ENCODE measurements at regions not wholly inside any gene's neighbourhood (a gene's known extent, or its start where the extent isn't known, plus 50 kb on each side); places are given as distances from the start of the nearest gene placed in this dataset.

- Histone ChIP-seq H3K4me1 (ENCODE audit: control insufficient read depth, insufficient read depth, low read length) (no peaks in the 10 kb centered on the region), H3K9ac (ENCODE audit: low read depth, low read length) (no peak overlapping the region), H3K4me3 (ENCODE audit: low read depth, low read length) (no peak overlapping the region), H3K27me3 (ENCODE audit: control insufficient read depth, insufficient read depth, low read length) (no peaks in the 10 kb centered on the region), H3K9me3 (ENCODE audit: control insufficient read depth, insufficient read depth, low read length) (no peaks in the 10 kb centered on the region), H3K36me3 (ENCODE audit: control insufficient read depth, insufficient read depth, low read length) (no peaks in the 10 kb centered on the region)
Observed at GRCh38 chr15:39310633-39311032, 270.2 kb upstream of the THBS1 start.

- Histone ChIP-seq H3K9ac (ENCODE audit: low read depth, low read length) (no peak overlapping the region), H3K4me1 (ENCODE audit: control insufficient read depth, insufficient read depth, low read length) (no peaks in the 10 kb centered on the region), H3K36me3 (ENCODE audit: control insufficient read depth, insufficient read depth, low read length) (no peaks in the 10 kb centered on the region), H3K9me3 (ENCODE audit: control insufficient read depth, insufficient read depth, low read length) (no peaks in the 10 kb centered on the region), H3K4me3 (ENCODE audit: low read depth, low read length) (no peak overlapping the region), H3K27me3 (ENCODE audit: control insufficient read depth, insufficient read depth, low read length) (no peaks in the 10 kb centered on the region)
Observed at GRCh38 chr15:39312984-39313383, 267.9 kb upstream of the THBS1 start.

DNA sequence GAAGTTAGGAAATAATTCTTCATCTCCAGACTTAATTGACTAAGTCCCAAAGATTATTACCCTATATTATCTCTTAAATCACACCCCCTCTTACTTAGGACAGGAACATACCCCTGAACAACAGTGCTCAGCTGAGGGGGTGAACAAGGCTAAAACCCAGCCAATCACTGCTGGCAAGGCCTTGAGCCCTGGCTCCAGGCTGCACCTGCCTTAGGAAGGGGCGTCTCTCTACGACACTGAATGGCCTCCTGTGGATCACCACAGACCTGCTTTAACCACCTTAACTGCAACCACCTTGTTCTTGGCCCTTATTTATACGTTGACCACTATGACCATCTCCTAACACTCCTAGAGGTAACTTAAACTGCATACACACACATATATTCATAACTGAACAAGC, 267.4 kb upstream of the THBS1 start:
- Histone ChIP-seq H3K4me1 (ENCODE audit: control insufficient read depth, insufficient read depth, low read length) (no peaks in the 10 kb centered on the region), H3K4me3 (ENCODE audit: low read depth, low read length) (no peak overlapping the region), H3K27me3 (ENCODE audit: control insufficient read depth, insufficient read depth, low read length) (no peaks in the 10 kb centered on the region), H3K36me3 (ENCODE audit: control insufficient read depth, insufficient read depth, low read length) (no peaks in the 10 kb centered on the region), H3K9ac (ENCODE audit: low read depth, low read length) (no peak overlapping the region), H3K9me3 (ENCODE audit: control insufficient read depth, insufficient read depth, low read length) (no peaks in the 10 kb centered on the region)

DNA sequence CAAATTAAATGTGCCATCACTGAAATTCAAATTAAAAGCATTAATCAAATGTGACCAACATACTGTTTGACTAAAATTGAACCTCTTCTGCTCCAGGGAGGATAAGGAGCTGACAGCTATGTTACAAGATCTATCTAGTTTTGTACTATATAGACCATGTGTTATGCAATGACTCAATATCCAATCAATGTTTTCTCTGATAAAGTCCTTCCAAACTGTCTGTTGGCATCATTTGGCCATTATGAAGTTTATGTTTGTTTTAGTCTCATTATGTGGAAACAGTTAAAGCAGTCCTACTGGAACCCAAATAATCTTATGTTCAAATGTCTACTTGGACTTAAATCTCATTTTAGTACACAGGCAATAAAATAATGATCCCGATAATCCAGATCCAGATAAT, 267.0 kb upstream of the THBS1 start:
- H3K4me1 ChIP-seq (ENCODE audit: control insufficient read depth, insufficient read depth, low read length): no peaks in the 10 kb centered on the region
- no peak overlapping the region for H3K9ac ChIP-seq (ENCODE audit: low read depth, low read length)
- H3K4me3 ChIP-seq (ENCODE audit: low read depth, low read length): no peak overlapping the region
- H3K36me3 ChIP-seq (ENCODE audit: control insufficient read depth, insufficient read depth, low read length): no peaks in the 10 kb centered on the region
- no peaks in the 10 kb centered on the region for H3K27me3 ChIP-seq (ENCODE audit: control insufficient read depth, insufficient read depth, low read length)
- H3K9me3 ChIP-seq (ENCODE audit: control insufficient read depth, insufficient read depth, low read length): no peaks in the 10 kb centered on the region

GRCh38 chr15:39315206-39315850, 265.6 kb upstream of the THBS1 start:
- Histone ChIP-seq H3K9me3 (ENCODE audit: control insufficient read depth, insufficient read depth, low read length) (no peaks in the 10 kb centered on the region), H3K27me3 (ENCODE audit: control insufficient read depth, insufficient read depth, low read length) (no peaks in the 10 kb centered on the region), H3K4me3 (ENCODE audit: low read depth, low read length) (no peak overlapping the region), H3K4me1 (ENCODE audit: control insufficient read depth, insufficient read depth, low read length) (no peaks in the 10 kb centered on the region), H3K9ac (ENCODE audit: low read depth, low read length) (no peak overlapping the region), H3K36me3 (ENCODE audit: control insufficient read depth, insufficient read depth, low read length) (no peaks in the 10 kb centered on the region)

GRCh38 chr15:39317225-39317624, 263.7 kb upstream of the THBS1 start:
- no peak overlapping the region for H3K4me3 ChIP-seq (ENCODE audit: low read depth, low read length)
- no peaks in the 10 kb centered on the region for H3K9me3 ChIP-seq (ENCODE audit: control insufficient read depth, insufficient read depth, low read length)
- no peaks in the 10 kb centered on the region for H3K4me1 ChIP-seq (ENCODE audit: control insufficient read depth, insufficient read depth, low read length)
- no peaks in the 10 kb centered on the region for H3K27me3 ChIP-seq (ENCODE audit: control insufficient read depth, insufficient read depth, low read length)
- H3K36me3 ChIP-seq (ENCODE audit: control insufficient read depth, insufficient read depth, low read length): no peaks in the 10 kb centered on the region
- H3K9ac ChIP-seq (ENCODE audit: low read depth, low read length): no peak overlapping the region

DNA sequence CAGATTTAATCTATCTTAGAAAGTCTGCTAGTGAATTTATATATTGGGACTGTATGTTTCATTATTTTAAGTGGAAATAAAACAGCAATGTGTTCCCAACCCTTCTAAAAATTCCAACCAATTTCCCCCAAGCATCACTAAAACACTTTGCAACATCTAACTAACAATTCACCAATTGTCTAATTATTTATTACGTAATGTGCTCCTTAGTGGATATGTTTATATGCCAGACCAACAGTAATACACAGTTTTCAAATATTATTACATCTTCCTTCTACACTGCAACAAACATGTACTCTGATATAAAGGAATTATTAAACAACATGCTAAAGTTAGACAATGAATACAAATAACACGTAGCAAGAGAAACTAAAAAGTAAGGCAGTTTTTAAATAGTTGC, 262.6 kb upstream of the THBS1 start:
- Histone ChIP-seq H3K9me3 (ENCODE audit: control insufficient read depth, insufficient read depth, low read length) (no peaks in the 10 kb centered on the region), H3K4me3 (ENCODE audit: low read depth, low read length) (no peak overlapping the region), H3K4me1 (ENCODE audit: control insufficient read depth, insufficient read depth, low read length) (no peaks in the 10 kb centered on the region), H3K9ac (ENCODE audit: low read depth, low read length) (no peak overlapping the region), H3K36me3 (ENCODE audit: control insufficient read depth, insufficient read depth, low read length) (no peaks in the 10 kb centered on the region), H3K27me3 (ENCODE audit: control insufficient read depth, insufficient read depth, low read length) (no peaks in the 10 kb centered on the region)

DNA sequence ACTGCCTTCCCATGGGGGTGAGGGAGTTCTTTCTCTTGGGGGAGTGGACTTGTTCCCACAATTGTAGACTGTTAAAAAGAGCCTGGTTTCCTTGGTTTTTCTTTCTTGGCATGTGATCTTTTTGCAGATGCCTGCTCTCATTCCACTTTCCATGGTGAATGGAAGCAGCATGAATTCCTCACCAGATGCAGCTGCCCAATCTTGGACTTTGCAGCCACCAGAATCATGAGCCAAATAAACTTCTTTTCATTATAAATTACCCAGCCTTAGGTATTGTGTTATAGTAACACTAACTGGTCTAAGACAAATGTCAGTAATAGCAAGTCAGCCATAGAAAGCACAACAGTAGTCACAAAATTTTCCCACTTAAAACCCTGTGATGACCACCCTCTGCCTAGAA, 260.5 kb upstream of the THBS1 start:
- H3K4me1 ChIP-seq (ENCODE audit: control insufficient read depth, insufficient read depth, low read length): no peaks in the 10 kb centered on the region
- H3K4me3 ChIP-seq (ENCODE audit: low read depth, low read length): no peak overlapping the region
- H3K36me3 ChIP-seq (ENCODE audit: control insufficient read depth, insufficient read depth, low read length): no peaks in the 10 kb centered on the region
- no peak overlapping the region for H3K9ac ChIP-seq (ENCODE audit: low read depth, low read length)
- no peaks in the 10 kb centered on the region for H3K27me3 ChIP-seq (ENCODE audit: control insufficient read depth, insufficient read depth, low read length)
- no peaks in the 10 kb centered on the region for H3K9me3 ChIP-seq (ENCODE audit: control insufficient read depth, insufficient read depth, low read length)

DNA sequence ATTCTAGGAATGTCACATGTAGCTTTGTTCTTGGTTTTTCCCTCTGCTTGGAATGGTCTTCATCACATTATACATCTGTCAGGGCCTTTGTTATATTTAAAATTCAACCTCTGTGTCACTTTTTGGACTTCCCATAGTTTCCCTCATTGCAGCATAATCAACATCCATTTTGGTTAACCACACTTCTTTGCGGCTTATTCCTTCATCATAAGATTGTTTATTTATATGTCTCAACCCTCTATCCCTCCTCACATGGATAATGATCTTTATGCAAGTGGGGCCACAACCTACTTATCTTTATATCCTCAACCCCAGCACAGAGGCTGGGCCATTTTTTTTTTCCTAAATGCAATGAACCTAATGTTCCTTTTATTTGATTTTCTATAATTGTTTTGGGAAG, 260.0 kb upstream of the THBS1 start:
- H3K9ac ChIP-seq (ENCODE audit: low read depth, low read length): no peak overlapping the region
- no peak overlapping the region for H3K4me3 ChIP-seq (ENCODE audit: low read depth, low read length)
- no peaks in the 10 kb centered on the region for H3K27me3 ChIP-seq (ENCODE audit: control insufficient read depth, insufficient read depth, low read length)

GRCh38 chr15:39321977-39322376, 258.9 kb upstream of the THBS1 start:
- Histone ChIP-seq H3K9ac (ENCODE audit: low read depth, low read length) (no peak overlapping the region), H3K36me3 (ENCODE audit: control insufficient read depth, insufficient read depth, low read length) (no peaks in the 10 kb centered on the region), H3K27me3 (ENCODE audit: control insufficient read depth, insufficient read depth, low read length) (no peaks in the 10 kb centered on the region), H3K4me3 (ENCODE audit: low read depth, low read length) (no peak overlapping the region), H3K9me3 (ENCODE audit: control insufficient read depth, insufficient read depth, low read length) (no peaks in the 10 kb centered on the region), H3K4me1 (ENCODE audit: control insufficient read depth, insufficient read depth, low read length) (no peaks in the 10 kb centered on the region)

More for the DNA sequence above, 260.0 kb upstream of the THBS1 start:
- no peaks in the 10 kb centered on the region for H3K36me3 ChIP-seq (ENCODE audit: control insufficient read depth, insufficient read depth, low read length)
- H3K4me1 ChIP-seq (ENCODE audit: control insufficient read depth, insufficient read depth, low read length): no peaks in the 10 kb centered on the region
- no peaks in the 10 kb centered on the region for H3K9me3 ChIP-seq (ENCODE audit: control insufficient read depth, insufficient read depth, low read length)

GRCh38 chr15:39323157-39323556, 257.7 kb upstream of the THBS1 start:
- Histone ChIP-seq H3K4me3 (ENCODE audit: low read depth, low read length) (no peak overlapping the region), H3K36me3 (ENCODE audit: control insufficient read depth, insufficient read depth, low read length) (no peaks in the 10 kb centered on the region), H3K27me3 (ENCODE audit: control insufficient read depth, insufficient read depth, low read length) (no peaks in the 10 kb centered on the region), H3K9ac (ENCODE audit: low read depth, low read length) (no peak overlapping the region), H3K4me1 (ENCODE audit: control insufficient read depth, insufficient read depth, low read length) (no peaks in the 10 kb centered on the region), H3K9me3 (ENCODE audit: control insufficient read depth, insufficient read depth, low read length) (no peaks in the 10 kb centered on the region)

DNA sequence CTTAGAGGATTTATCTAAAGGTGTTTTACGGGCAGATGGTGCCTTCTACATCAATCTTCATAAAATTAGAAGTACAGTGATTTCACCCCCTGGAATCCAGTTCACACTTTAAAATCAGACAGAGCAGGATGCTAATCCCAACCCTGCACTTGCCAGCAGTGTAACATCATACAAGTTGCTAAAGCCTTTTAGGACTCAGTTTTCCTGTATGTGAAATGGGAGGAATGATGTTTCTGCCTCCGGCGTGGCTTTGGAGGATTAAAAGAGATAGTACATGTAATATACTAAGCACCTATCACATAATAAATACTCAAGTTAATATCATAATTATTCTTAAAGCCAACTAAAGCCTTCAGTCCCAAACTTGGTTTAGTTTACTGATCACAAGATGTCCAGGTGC, 257.2 kb upstream of the THBS1 start:
- Histone ChIP-seq H3K36me3 (ENCODE audit: control insufficient read depth, insufficient read depth, low read length) (no peaks in the 10 kb centered on the region), H3K4me3 (ENCODE audit: low read depth, low read length) (no peak overlapping the region), H3K9me3 (ENCODE audit: control insufficient read depth, insufficient read depth, low read length) (no peaks in the 10 kb centered on the region), H3K9ac (ENCODE audit: low read depth, low read length) (no peak overlapping the region), H3K27me3 (ENCODE audit: control insufficient read depth, insufficient read depth, low read length) (no peaks in the 10 kb centered on the region), H3K4me1 (ENCODE audit: control insufficient read depth, insufficient read depth, low read length) (no peaks in the 10 kb centered on the region)
